ENCODE measurements at regions not wholly inside any gene's neighbourhood (a gene's known extent, or its start where the extent isn't known, plus 50 kb on each side); places are given as distances from the start of the nearest gene placed in this dataset.
"Not testable (repeated sequence)": the region's sequence is repeated elsewhere in the genome, so short reads cannot be mapped to it uniquely, and the experiment has no call there.

DNA sequence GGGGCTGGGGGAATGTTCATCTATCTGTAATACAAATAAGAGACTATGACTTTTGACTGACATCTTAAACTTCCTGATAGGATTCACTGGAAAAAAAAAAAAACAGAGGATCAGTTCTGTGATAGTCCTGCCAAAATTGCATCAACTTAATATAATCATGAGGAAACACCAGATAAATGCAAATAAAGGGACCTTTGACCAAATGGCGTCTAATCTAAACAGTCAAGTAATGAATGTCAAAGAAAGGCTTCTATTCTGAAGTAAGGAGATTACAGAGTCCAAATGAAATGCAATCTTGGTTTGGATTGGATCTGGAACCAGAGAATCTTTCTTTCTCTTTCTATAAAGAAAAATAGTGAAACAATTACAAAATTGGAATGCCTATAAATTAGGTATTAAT is 513.4 kb downstream of the KCNT2 start:
- DNase-seq (no peak), ATAC-seq (ENCODE audit: poor library complexity) (no peak)
- intact Hi-C loops (cut with DNase I), result no loop called here

GRCh38 chr1:196091397-196092135 is 516.7 kb downstream of the KCNT2 start:
- intact Hi-C loops (cut with DNase I), result no loop called here
- ATAC-seq (ENCODE audit: poor library complexity) (no peak), DNase-seq (no peak)

GRCh38 chr1:196090226-196090625 is 518.0 kb downstream of the KCNT2 start:
- DNase-seq, result no peak
- ATAC-seq (ENCODE audit: poor library complexity), result no peak
- intact Hi-C loops (cut with DNase I), result no loop called here

DNA sequence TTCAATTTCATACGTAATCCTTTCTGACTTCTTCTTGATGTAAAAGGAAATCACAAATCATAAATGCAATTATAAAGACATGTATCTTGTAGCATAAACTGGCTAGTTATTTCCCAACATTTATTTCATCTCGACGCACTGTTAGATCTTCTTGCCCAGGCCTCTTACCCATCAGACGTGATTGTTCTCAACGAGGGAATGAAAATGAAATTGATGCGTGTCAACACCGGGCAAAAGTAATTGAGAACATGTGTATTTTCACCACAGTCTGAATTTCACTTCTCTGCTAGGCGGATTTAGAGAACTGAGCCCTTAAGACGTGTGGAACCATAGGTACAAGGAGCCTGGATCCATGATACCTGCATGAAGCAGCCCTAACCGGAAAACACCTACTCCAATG is 519.7 kb downstream of the KCNT2 start:
- no peak for DNase-seq
- no peak for ATAC-seq (ENCODE audit: poor library complexity)
- intact Hi-C loops (cut with DNase I), result no loop called here

- ATAC-seq (ENCODE audit: poor library complexity), result no peak
- intact Hi-C loops (cut with DNase I), result no loop called here
- no peak for DNase-seq
Measured at GRCh38 chr1:196078691-196079090, 529.5 kb downstream of the KCNT2 start.

GRCh38 chr1:196075621-196076020 is 532.6 kb downstream of the KCNT2 start:
- DNase-seq (no peak), ATAC-seq (ENCODE audit: poor library complexity) (no peak)
- intact Hi-C loops (cut with DNase I), result no loop called here

- intact Hi-C loops (cut with DNase I), result no loop called here
- DNase-seq, result no peak
- ATAC-seq (ENCODE audit: poor library complexity), result no peak
Measured at GRCh38 chr1:196074182-196074581, 534.1 kb downstream of the KCNT2 start.

DNA sequence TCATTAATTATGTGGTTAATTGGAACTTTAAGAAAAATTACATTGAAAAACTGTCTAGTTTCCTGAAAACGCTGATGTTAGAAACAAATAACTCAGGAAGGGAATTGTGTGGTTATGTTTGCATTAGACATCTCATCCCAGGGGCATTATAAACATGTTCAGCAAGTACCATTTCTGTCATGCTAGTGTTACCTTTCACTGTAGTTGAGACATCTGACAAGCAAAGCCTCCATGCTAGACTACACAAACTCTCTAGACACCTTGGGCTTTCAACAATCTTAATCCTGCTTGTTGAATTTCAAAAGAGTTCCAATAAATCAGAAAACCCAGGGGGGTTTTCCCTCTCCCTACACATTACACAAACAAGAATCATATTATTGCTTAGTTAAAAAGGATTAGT is 536.8 kb downstream of the KCNT2 start:
- DNase-seq (no peak), ATAC-seq (ENCODE audit: poor library complexity) (no peak)
- intact Hi-C loops (cut with DNase I), result no loop called here

DNA sequence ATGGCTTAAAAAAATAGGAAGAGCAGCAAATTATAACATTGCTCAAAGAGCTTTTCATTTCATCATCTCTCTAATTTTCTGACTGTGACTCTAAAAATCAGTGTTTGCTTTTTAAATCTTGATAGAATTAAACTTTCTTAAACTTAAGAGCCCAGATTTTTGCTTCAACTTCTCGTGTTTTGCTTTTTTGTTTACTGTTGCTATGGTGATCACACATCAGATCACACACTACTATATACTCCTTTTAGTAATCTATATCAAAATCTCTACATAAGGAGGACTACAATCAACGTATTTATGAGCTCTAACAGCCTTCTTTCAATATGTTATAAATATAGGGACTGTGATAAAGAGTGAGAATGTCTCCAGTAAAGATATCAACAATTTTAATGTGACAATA is 537.3 kb downstream of the KCNT2 start:
- ATAC-seq (ENCODE audit: poor library complexity) (no peak), DNase-seq (no peak)
- intact Hi-C loops (cut with DNase I), result no loop called here

DNA sequence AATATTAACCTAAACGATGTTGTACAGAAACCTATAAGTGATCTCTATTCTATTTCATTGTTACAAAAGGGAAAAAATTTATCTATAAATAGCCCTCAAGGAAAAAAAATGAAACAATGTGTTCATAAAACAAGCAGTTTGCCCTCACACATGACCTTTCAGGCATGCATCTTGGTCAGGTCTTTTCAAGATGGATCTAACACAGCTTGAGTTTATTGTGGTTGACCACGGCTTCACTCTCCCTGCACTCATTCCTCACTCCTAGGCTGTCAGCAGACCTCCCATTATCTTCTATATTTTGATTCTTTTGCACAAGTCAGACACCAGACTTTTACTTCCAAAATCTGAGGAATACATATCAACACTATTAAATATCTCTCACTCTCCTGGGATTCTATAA is 544.3 kb downstream of the KCNT2 start:
- DNase-seq, result no peak
- no peak for ATAC-seq (ENCODE audit: poor library complexity)
- intact Hi-C loops (cut with DNase I), result no loop called here

DNA sequence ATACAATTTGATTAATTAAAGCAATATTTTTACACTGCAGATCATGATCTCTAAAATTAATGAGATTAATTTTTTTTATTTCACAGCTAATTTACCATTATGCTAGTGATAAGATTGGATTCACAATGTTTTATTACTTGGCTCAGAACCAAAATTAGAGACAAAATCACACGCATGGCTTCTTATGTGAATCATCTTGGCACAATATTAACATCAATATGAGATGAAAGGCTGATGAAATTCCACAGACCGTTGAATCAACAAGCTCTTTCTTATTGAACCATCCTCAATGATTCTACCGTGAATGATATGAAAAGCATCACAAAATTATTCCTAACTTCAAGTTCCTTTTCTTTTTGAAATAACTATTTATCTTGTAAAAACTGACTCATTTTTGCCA is 544.9 kb downstream of the KCNT2 start:
- intact Hi-C loops (cut with DNase I), result no loop called here
- DNase-seq (no peak), ATAC-seq (ENCODE audit: poor library complexity) (no peak)

DNA sequence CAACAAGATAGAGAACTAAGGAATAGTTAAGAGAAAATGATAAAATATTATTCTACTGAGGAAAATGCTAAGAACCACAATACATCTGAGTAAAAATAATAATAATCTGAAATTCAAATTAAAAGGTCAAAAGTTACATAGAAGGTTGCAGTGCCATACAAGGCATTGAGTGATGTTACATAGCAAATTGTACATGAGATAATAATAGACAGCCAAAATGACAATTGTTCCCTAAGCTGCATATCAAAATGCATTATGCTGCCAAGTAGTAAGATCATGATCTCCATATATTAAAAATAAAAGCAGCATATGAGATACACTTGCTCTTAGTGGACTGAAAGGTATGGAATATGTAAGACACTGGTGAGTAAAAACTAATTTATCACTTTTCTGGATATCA is 547.7 kb downstream of the KCNT2 start:
- DNase-seq, result no peak

DNA sequence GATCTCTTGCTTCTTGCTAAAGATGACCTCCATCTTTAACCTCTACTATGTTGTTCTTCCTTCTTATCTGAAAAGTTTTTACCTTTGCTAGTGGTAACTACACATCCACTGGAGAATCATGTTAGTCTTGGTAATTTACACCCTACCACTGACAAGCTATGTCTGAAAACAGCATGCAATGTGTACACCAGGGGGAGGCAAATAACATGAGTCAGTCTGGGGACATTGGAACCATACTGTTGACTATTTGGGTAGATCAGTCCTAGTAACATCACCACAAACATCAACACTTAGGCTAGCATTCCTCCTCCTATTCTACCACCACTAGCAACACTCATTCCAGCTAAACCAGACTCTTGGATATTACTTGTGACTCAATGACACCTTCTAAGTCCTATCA is 549.0 kb downstream of the KCNT2 start:
- ATAC-seq (ENCODE audit: poor library complexity) (no peak), DNase-seq (no peak)
- intact Hi-C loops (cut with DNase I), result no loop called here

More for the DNA sequence above, 547.7 kb downstream of the KCNT2 start:
- ATAC-seq (ENCODE audit: poor library complexity), result no peak
- intact Hi-C loops (cut with DNase I), result no loop called here

GRCh38 chr1:196056966-196057365 is 551.3 kb downstream of the KCNT2 start:
- no peak for ATAC-seq (ENCODE audit: poor library complexity)
- intact Hi-C loops (cut with DNase I), result no loop called here
- DNase-seq, result no peak

DNA sequence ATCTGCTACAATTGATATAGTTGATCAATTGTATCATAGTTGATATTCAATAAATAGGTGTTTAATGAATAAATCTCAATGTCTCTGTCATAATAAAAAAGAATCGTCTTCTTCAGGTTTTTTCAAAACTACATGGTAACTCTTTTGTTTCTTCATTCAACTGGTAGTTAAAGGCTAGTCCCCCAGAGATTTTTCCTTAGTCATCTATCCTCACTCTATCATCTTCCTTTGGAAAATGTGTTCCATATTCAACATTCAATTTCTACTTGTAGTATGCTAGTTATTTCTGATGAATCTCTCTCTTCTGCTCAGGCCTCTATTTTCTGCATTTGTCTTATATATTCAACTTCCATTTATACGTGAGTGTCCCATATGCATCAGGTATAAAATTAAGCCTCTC is 558.8 kb downstream of the KCNT2 start:
- ATAC-seq (ENCODE audit: poor library complexity) (no peak), DNase-seq (no peak)
- intact Hi-C loops (cut with DNase I), result no loop called here

- DNase-seq (no peak), ATAC-seq (ENCODE audit: poor library complexity) (no peak)
- intact Hi-C loops (cut with DNase I), result no loop called here
Measured at GRCh38 chr1:196043268-196043667, 565.0 kb downstream of the KCNT2 start.

DNA sequence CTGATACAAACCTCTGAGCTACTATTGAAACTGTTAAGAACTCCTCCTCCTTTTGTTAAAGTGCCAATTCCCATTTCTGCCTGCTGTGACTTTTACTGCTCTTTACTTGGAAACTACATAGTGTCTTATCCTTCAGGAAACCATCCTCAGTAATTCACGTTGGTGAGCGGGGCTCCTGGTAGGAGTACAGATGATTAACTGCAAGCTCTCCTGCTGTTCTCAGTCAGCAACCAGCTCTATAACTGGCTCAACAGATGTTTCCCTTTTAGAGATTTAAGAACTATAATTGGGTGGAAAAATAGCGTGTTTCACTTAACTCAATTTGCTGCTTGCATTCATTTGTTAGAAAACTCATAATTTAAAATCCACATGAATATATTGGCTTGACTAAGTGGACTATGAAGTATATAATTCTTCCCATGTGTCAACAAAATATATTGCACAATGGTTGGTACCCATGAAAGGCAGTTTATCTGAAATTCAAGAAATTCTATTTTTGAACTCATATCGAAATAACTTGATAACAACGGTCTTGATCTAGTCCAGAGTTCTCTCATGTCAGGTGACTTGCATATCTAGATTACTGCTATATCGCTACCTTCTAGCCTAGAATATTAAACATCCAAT is 574.0 kb downstream of the KCNT2 start:
- intact Hi-C loops (cut with DNase I), result no loop called here
- DNase-seq, result no peak
- ATAC-seq (ENCODE audit: poor library complexity), result no peak

DNA sequence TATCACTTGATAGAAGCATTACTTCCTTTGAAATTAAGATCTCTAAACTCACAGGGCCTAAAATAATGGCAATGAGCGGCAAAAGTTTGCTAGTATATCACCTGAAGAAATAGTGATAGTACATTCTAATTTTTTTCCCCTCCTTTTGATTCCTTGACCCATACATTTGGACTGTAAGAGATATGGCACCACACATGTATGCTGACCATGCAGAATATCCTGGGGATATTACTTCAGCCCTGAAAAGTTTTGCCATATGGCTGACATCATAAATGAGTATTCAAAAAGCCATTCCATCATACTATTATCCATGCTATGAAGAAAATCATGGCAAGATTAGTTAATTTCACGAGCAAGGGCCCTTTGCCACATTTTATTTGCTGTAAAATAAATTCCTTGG is 576.9 kb downstream of the KCNT2 start:
- intact Hi-C loops (cut with DNase I); DNase-seq; ATAC-seq (ENCODE audit: poor library complexity): not testable (repeated sequence)

DNA sequence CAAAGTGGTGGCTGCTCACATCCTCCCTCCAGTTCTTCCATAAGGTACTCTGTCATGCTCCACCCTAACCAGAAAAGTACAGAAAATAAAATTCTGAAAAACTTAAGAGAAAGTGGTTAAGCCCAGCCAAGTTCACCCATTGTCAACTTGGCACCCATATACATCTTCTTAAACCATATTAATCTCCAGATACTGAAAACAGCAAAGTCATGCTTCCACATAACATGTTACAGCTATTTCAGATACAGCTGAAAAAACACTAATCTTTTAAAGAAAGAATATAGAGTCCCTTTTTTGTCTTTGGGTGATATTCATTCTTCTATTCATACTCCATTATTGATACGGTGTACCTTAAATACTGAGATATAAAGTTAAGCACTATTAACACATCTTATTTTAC is 577.8 kb downstream of the KCNT2 start:
- intact Hi-C loops (cut with DNase I), result no loop called here
- DNase-seq (no peak), ATAC-seq (ENCODE audit: poor library complexity) (no peak)

GRCh38 chr1:196029410-196029809 is 578.8 kb downstream of the KCNT2 start:
- ATAC-seq (ENCODE audit: poor library complexity) (no peak), DNase-seq (no peak)
- intact Hi-C loops (cut with DNase I), result no loop called here

GRCh38 chr1:196027127-196027526 is 581.1 kb downstream of the KCNT2 start:
- no peak for ATAC-seq (ENCODE audit: poor library complexity)
- DNase-seq, result no peak
- intact Hi-C loops (cut with DNase I), result no loop called here

All from Right ventricle myocardium superior (tissue), 1 donor.